NK-92 (cell line): ENCODE measurements at regions not wholly inside any gene's neighbourhood (a gene's known extent, or its start where the extent isn't known, plus 50 kb on each side); places are given as distances from the start of the nearest gene placed in this dataset.
"Not testable (repeated sequence)": the region's sequence is repeated elsewhere in the genome, so short reads cannot be mapped to it uniquely, and the experiment has no call there.

Experiments
- DNase-seq: peaks from one replicate; lab custom pipeline; 2025; ENCODE audit not compliant: unreplicated experiment; lab: John Stamatoyannopoulos, UW

GRCh38 chr2:192555740-192556139 lies 361.0 kb upstream of the TMEFF2 start:
- no peak for DNase-seq

GRCh38 chr2:192551760-192552159 lies 357.0 kb upstream of the TMEFF2 start:
- no peak for DNase-seq

GRCh38 chr2:192546565-192546964 lies 351.8 kb upstream of the TMEFF2 start:
- DNase-seq = no peak

- no peak for DNase-seq
Observed at GRCh38 chr2:192544371-192544955, 349.7 kb upstream of the TMEFF2 start.

GRCh38 chr2:192542148-192543066 lies 347.7 kb upstream of the TMEFF2 start:
- not testable (repeated sequence) for DNase-seq

GRCh38 chr2:192539306-192539705 lies 344.6 kb upstream of the TMEFF2 start:
- no peak for DNase-seq

GRCh38 chr2:192536922-192537624 lies 342.3 kb upstream of the TMEFF2 start:
- DNase-seq = no peak

GRCh38 chr2:192535956-192536921 lies 341.5 kb upstream of the TMEFF2 start:
- DNase-seq = no peak

GRCh38 chr2:192534072-192534471 lies 339.3 kb upstream of the TMEFF2 start:
- no peak for DNase-seq

- not testable (repeated sequence) for DNase-seq
Observed at GRCh38 chr2:192524642-192525251, 330.0 kb upstream of the TMEFF2 start.

GRCh38 chr2:192524214-192524613 lies 329.5 kb upstream of the TMEFF2 start:
- DNase-seq = not testable (repeated sequence)

- DNase-seq = no peak
Observed at GRCh38 chr2:192515937-192516336, 321.2 kb upstream of the TMEFF2 start.

GRCh38 chr2:192513575-192513974 lies 318.8 kb upstream of the TMEFF2 start:
- no peak for DNase-seq

GRCh38 chr2:192507836-192508450 lies 313.2 kb upstream of the TMEFF2 start:
- DNase-seq = not testable (repeated sequence)

- no peak for DNase-seq
Observed at GRCh38 chr2:192500550-192501200, 305.9 kb upstream of the TMEFF2 start.

- no peak for DNase-seq
Observed at GRCh38 chr2:192499476-192499875, 304.7 kb upstream of the TMEFF2 start.

GRCh38 chr2:192498747-192499146 lies 304.0 kb upstream of the TMEFF2 start:
- no peak for DNase-seq

- DNase-seq = not testable (repeated sequence)
Observed at GRCh38 chr2:192488158-192488557, 293.4 kb upstream of the TMEFF2 start.

- DNase-seq = no peak
Observed at GRCh38 chr2:192487636-192488035, 292.9 kb upstream of the TMEFF2 start.
